Cardiac muscle cell (in vitro differentiated cells and primary cell): ENCODE measurements at regions not wholly inside any gene's neighbourhood (a gene's known extent, or its start where the extent isn't known, plus 50 kb on each side); places are given as distances from the start of the nearest gene placed in this dataset.

Experiments
- DNase-seq, 2 donors: peaks; one replicate each; pipeline versions ENCODE4 v3.0.0 to v3.0.0-alpha.2; 2010 to 2017; ENCODE audit warnings: low read depth in 1 of 2, low spot score in 1 of 2
- H3K27ac ChIP-seq: fragments of 200-600 bp; sonication (generic); 2 replicates; pipeline ENCODE4 v1.5.1; 2016
- H3K27me3 ChIP-seq: fragments of 200-600 bp; sonication (generic); 2 replicates; pipeline ENCODE4 v1.6.0; 2016; ENCODE audit warnings: control low read depth
- H3K36me3 ChIP-seq: fragments of 200-600 bp; sonication (generic); 2 replicates; pipeline ENCODE4 v1.5.1; 2016; ENCODE audit warnings: control low read depth
- H3K4me1 ChIP-seq: fragments of 200-600 bp; sonication (generic); 2 replicates; pipeline ENCODE4 v1.8.1; 2017; ENCODE audit warnings: low read depth, mild to moderate bottlenecking, mixed run types
- H3K4me3 ChIP-seq: fragments of 200-600 bp; sonication (generic); 2 replicates; pipeline ENCODE4 v1.5.1; 2016; ENCODE audit warnings: mild to moderate bottlenecking
- H3K9me3 ChIP-seq: fragments of 200-600 bp; sonication (generic); 2 replicates; pipeline ENCODE4 v1.5.1; 2017; ENCODE audit warnings: low read depth, mild to moderate bottlenecking, control low read depth
- TF ChIP-seq, protein P1 (sequence below): IDR thresholded peaks from 2 replicates; pipeline ENCODE4 v1.5.1; 2012; ENCODE audit warnings: low read depth, mild to moderate bottlenecking, low read length

DNA sequence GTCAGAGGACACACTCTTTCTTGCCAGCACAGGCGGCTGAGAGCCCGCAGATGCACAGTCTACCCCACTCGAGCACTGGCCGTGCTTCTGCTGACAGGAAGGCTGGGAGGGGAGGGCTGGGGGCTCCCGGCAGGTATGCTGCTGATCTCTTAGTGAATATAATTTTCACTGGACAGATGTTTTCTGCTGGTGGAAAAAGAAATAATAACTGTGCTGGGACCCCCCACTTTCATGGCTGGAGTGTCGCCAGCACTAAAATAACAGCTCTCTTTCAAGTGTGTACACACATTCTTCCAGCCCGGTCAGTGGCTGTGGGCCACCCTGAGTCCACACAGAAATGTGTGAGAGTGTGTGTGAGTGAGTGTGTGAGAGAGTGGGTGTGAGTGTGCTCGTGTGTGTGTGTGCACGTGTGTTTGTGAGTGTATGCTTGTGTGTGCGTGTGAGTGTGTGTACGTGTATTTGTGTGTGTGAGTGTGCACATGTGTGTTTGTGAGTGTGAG is 167.7 kb upstream of the USP24 start:
- no peaks in the 10 kb centered on the region for H3K36me3 ChIP-seq
- peak in 1 of 2 donors; percentile 16 for DNase-seq
- TF ChIP-seq, protein P1, sequence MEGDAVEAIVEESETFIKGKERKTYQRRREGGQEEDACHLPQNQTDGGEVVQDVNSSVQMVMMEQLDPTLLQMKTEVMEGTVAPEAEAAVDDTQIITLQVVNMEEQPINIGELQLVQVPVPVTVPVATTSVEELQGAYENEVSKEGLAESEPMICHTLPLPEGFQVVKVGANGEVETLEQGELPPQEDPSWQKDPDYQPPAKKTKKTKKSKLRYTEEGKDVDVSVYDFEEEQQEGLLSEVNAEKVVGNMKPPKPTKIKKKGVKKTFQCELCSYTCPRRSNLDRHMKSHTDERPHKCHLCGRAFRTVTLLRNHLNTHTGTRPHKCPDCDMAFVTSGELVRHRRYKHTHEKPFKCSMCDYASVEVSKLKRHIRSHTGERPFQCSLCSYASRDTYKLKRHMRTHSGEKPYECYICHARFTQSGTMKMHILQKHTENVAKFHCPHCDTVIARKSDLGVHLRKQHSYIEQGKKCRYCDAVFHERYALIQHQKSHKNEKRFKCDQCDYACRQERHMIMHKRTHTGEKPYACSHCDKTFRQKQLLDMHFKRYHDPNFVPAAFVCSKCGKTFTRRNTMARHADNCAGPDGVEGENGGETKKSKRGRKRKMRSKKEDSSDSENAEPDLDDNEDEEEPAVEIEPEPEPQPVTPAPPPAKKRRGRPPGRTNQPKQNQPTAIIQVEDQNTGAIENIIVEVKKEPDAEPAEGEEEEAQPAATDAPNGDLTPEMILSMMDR = no peak
- H3K9me3 ChIP-seq = no peaks in the 10 kb centered on the region
- H3K27me3 ChIP-seq = no peaks in the 10 kb centered on the region
- H3K4me3 ChIP-seq = no peak overlapping the region
- H3K4me1 ChIP-seq = no peaks in the 10 kb centered on the region
- no peak overlapping the region for H3K27ac ChIP-seq

DNA sequence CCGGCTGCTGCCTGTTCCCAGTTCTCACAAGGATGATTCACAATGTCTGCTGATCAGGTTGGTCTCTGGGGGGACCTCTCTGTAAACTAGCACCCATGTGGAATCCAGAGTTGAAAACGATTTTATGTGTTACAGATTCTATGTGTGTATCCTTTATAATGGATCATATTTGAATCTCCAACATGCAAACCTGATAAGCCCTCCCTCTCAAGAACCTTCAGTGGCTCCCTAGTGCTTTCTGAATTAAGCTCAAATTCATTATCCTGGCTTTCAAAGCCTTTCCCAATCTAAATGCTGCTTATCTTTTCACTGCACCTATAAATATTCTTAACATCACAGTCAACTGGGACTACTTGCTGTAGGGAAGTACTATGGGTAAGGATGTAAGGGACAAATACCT is 166.8 kb upstream of the USP24 start:
- TF ChIP-seq, protein P1 = no peak
- H3K36me3 ChIP-seq = no peaks in the 10 kb centered on the region
- no peaks in the 10 kb centered on the region for H3K9me3 ChIP-seq
- no peak overlapping the region for H3K27ac ChIP-seq
- no peak overlapping the region for H3K4me3 ChIP-seq
- no peaks in the 10 kb centered on the region for H3K27me3 ChIP-seq
- no peak for DNase-seq
- no peaks in the 10 kb centered on the region for H3K4me1 ChIP-seq

DNA sequence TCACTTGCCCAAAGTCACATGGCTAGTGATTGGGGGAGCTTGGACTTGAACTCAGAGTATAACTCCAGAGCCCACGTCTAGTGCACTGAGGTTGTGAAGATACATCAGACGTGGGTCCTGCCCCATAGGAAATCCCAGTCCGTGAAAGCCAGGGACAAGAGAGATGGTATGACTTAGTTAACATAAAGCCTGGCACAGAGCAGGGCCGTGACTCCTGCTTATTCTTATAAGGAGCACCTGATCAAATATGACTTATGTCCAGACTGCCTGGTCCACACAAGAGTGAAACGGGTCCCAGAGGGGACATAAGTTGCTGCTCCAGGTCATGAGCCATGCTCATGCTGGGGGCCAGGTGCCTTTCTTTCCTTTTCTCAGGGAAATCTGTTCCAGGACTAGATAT is 166.3 kb upstream of the USP24 start:
- H3K4me1 ChIP-seq = no peaks in the 10 kb centered on the region
- no peak overlapping the region for H3K4me3 ChIP-seq
- no peaks in the 10 kb centered on the region for H3K27me3 ChIP-seq
- no peak overlapping the region for H3K27ac ChIP-seq
- H3K9me3 ChIP-seq = no peaks in the 10 kb centered on the region
- no peaks in the 10 kb centered on the region for H3K36me3 ChIP-seq
- TF ChIP-seq, protein P1 = no peak
- no peak for DNase-seq

DNA sequence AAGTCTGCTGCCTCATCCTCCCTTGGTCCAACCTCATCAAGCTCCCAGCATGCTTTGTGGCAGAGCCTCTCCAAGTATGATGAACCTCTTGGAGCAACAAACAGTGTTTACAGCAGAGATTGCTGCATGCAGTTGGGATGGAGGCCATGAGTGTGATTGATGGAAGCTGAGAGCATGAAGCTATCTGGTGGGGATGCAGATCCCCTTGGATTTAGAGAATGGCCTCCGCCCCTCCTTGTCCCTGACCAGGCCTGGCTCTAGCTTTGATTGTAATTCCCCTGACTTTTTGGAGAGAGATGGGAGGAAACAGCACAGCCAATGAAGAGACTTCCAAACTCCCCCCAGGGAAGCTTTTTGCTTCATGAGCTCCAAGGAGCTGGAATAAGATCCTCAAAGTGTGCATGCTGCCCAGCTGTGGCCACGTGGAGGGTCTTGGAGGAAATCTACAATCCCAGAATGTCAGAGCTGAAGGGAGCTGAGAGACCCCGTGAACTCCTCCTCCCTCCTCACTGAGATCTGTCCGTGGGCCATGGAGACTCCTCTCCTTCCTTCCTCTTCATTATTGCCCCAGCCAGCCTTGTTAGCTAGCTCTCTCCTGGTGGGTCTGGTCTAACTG is 165.3 kb upstream of the USP24 start:
- Histone ChIP-seq H3K27me3 (no peaks in the 10 kb centered on the region), H3K36me3 (no peaks in the 10 kb centered on the region), H3K9me3 (no peaks in the 10 kb centered on the region), H3K4me3 (no peak overlapping the region), H3K4me1 (no peaks in the 10 kb centered on the region), H3K27ac (no peak overlapping the region)
- DNase-seq = no peak
- TF ChIP-seq, protein P1 = no peak

DNA sequence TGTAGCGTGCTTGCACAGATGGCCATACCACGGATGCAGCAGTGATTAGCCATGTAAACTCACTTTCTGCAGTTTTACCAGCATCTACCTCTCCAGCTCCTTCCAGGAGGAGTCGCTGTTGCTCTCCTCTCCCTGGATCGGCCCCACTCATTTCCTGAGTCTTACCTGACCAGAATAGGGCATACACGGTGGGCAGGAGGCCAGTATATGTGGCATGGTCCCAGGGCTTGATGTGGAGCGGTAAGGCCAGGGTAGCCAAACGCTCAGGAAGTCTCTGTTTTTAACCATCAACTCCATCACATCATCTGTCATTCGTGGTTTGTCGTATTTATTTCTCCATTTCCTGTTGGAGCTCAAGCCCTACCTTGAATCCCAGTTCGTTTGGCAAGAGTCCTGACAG is 163.4 kb upstream of the USP24 start:
- Histone ChIP-seq H3K9me3 (no peaks in the 10 kb centered on the region), H3K4me1 (no peaks in the 10 kb centered on the region), H3K4me3 (no peak overlapping the region), H3K27ac (no peak overlapping the region), H3K27me3 (no peaks in the 10 kb centered on the region), H3K36me3 (no peaks in the 10 kb centered on the region)
- DNase-seq = peak; percentile 46 to 71
- TF ChIP-seq, protein P1 = peak; percentile 70
